ENCODE measurements at regions not wholly inside any gene's neighbourhood (a gene's known extent, or its start where the extent isn't known, plus 50 kb on each side); places are given as distances from the start of the nearest gene placed in this dataset.

DNA sequence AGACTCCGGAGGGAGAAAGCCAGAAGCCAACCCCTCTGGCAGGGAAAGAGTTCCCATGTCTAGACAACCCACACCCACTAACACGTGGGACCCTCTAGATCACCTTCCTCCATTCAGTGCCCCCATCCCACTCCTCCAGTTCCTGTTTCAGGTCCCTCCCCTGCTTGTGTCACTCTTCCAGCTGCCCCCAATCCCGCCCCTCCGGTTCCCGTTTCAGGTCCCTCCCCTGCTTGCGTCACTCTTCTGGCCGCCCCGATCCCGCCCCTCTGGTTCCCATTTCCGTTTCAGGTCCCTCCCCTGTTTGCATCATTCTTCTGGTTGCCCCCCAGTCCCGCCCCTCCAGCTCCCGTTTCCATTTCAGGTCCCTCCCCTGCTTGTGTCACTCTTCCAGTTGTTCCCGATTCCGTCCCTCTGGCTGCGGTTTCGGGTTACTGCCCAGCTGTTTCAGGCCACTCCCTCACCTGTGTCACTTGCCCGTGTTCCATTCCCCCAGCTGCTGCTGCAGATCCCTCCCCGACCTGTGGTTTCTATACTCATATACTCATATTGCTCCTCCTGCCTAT, 64.8 kb upstream of the RANBP6 start (continued):
- TF ChIP-seq, protein P1, sequence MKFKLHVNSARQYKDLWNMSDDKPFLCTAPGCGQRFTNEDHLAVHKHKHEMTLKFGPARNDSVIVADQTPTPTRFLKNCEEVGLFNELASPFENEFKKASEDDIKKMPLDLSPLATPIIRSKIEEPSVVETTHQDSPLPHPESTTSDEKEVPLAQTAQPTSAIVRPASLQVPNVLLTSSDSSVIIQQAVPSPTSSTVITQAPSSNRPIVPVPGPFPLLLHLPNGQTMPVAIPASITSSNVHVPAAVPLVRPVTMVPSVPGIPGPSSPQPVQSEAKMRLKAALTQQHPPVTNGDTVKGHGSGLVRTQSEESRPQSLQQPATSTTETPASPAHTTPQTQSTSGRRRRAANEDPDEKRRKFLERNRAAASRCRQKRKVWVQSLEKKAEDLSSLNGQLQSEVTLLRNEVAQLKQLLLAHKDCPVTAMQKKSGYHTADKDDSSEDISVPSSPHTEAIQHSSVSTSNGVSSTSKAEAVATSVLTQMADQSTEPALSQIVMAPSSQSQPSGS (IDR thresholded peaks at IDR 0.05; ENCODE audit: low read length) = no peak; the same call in 1 of the 2 replicates
- TF ChIP-seq NANOG (IDR thresholded peaks at IDR 0.05; ENCODE audit: insufficient read depth, low read depth, low read length, poor library complexity, severe bottlenecking) (no peak), ZNF274 (IDR thresholded peaks at IDR 0.05; ENCODE audit: borderline replicate concordance, extremely low read depth, low read length) (no peak), EP300 (IDR thresholded peaks at IDR 0.05; ENCODE audit: borderline replicate concordance in 1 of 2, low read depth in 2 of 2, low read length in 2 of 2) (no peak), RBBP5 (IDR thresholded peaks at IDR 0.05; ENCODE audit: borderline replicate concordance, low read depth, low read length) (no peak), SAP30 (IDR thresholded peaks at IDR 0.05; ENCODE audit: insufficient read depth, insufficient replicate concordance, low read length) (no peak), ASH2L (IDR thresholded peaks at IDR 0.05; ENCODE audit: low read length) (peak; percentile 12), CREB1 (IDR thresholded peaks at IDR 0.05) (peak; percentile 73), SUZ12 (IDR thresholded peaks at IDR 0.05; ENCODE audit: low read length) (no peak), PHF8 (conservative IDR thresholded peaks at IDR 0.05; ENCODE audit: low read depth, low read length) (no peak), MAFK (IDR thresholded peaks at IDR 0.05; ENCODE audit: low read depth, low read length) (no peak), CHD1 (IDR thresholded peaks at IDR 0.05; ENCODE audit: low read depth, low read length) (no peak), CBX8 (IDR thresholded peaks at IDR 0.05; ENCODE audit: borderline replicate concordance, low read depth, low read length) (no peak), GTF2F1 (IDR thresholded peaks at IDR 0.05; ENCODE audit: borderline replicate concordance, low read depth, low read length) (no peak), POU5F1 (IDR thresholded peaks at IDR 0.05; ENCODE audit: low read depth, low read length) (no peak), CEBPB (IDR thresholded peaks at IDR 0.05; ENCODE audit: low read depth, low read length) (peak; percentile 94), GABPA (IDR thresholded peaks at IDR 0.05; ENCODE audit: borderline replicate concordance, insufficient read depth, low read length) (no peak), TAF1 (IDR thresholded peaks at IDR 0.05; ENCODE audit: low read depth, low read length) (peak; percentile 58; the same call in 1 of the 2 replicates), BCL11A (IDR thresholded peaks at IDR 0.05; ENCODE audit: low read depth in 2 of 2, low read length in 2 of 2) (no peak), TAF7 (optimal IDR thresholded peaks at IDR 0.05; ENCODE audit: borderline replicate concordance, low read depth, low read length) (no peak)
- TF ChIP-seq, protein P2, sequence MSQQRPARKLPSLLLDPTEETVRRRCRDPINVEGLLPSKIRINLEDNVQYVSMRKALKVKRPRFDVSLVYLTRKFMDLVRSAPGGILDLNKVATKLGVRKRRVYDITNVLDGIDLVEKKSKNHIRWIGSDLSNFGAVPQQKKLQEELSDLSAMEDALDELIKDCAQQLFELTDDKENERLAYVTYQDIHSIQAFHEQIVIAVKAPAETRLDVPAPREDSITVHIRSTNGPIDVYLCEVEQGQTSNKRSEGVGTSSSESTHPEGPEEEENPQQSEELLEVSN (IDR thresholded peaks at IDR 0.05) = no peak; the same call in 1 of the 2 replicates
- TF ChIP-seq, protein P3, sequence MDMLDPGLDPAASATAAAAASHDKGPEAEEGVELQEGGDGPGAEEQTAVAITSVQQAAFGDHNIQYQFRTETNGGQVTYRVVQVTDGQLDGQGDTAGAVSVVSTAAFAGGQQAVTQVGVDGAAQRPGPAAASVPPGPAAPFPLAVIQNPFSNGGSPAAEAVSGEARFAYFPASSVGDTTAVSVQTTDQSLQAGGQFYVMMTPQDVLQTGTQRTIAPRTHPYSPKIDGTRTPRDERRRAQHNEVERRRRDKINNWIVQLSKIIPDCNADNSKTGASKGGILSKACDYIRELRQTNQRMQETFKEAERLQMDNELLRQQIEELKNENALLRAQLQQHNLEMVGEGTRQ (IDR thresholded peaks at IDR 0.05; ENCODE audit: low read length) = no peak

Data from H1 (cell line).